ENCODE measurements at regions not wholly inside any gene's neighbourhood (a gene's known extent, or its start where the extent isn't known, plus 50 kb on each side); places are given as distances from the start of the nearest gene placed in this dataset.
"Not testable (repeated sequence)": the region's sequence is repeated elsewhere in the genome, so short reads cannot be mapped to it uniquely, and the experiment has no call there.

- not testable (repeated sequence) for H3K27ac ChIP-seq (ENCODE audit: insufficient read depth, low read depth, low read length, poor library complexity, severe bottlenecking); H3K27me3 ChIP-seq (ENCODE audit: control insufficient read depth, insufficient read depth, low read length, poor library complexity, severe bottlenecking); H3K9me3 ChIP-seq (ENCODE audit: control insufficient read depth, low read length); H3K4me1 ChIP-seq (ENCODE audit: control insufficient read depth, insufficient read depth, low read length); H3K4me3 ChIP-seq (ENCODE audit: insufficient read depth, low read depth, low read length); H3K36me3 ChIP-seq (ENCODE audit: control insufficient read depth, insufficient read depth, low read length)
- WGBS, 2 experiments: 87 to 92% methylated on average over 3 of the region's 3 CpGs
Measured at GRCh38 chr11:14573539-14574057, 53.4 kb upstream of the PSMA1 start.

- Histone ChIP-seq H3K4me1 (ENCODE audit: control insufficient read depth, insufficient read depth, low read length) (no peaks in the 10 kb centered on the region), H3K9me3 (ENCODE audit: control insufficient read depth, low read length) (no peaks in the 10 kb centered on the region), H3K27ac (ENCODE audit: insufficient read depth, low read depth, low read length, poor library complexity, severe bottlenecking) (no peak overlapping the region), H3K27me3 (ENCODE audit: control insufficient read depth, insufficient read depth, low read length, poor library complexity, severe bottlenecking) (no peaks in the 10 kb centered on the region), H3K36me3 (ENCODE audit: control insufficient read depth, insufficient read depth, low read length) (no peaks in the 10 kb centered on the region), H3K4me3 (ENCODE audit: insufficient read depth, low read depth, low read length) (no peak overlapping the region)
- 93 to 95% methylated on average over 1 of the region's 1 CpG for whole genome bisulfite sequencing, 2 experiments
Measured at GRCh38 chr11:14577292-14577691, 57.1 kb upstream of the PSMA1 start.

- Histone ChIP-seq H3K36me3 (ENCODE audit: control insufficient read depth, insufficient read depth, low read length) (no peaks in the 10 kb centered on the region), H3K27me3 (ENCODE audit: control insufficient read depth, insufficient read depth, low read length, poor library complexity, severe bottlenecking) (no peaks in the 10 kb centered on the region), H3K27ac (ENCODE audit: insufficient read depth, low read depth, low read length, poor library complexity, severe bottlenecking) (no peak overlapping the region), H3K9me3 (ENCODE audit: control insufficient read depth, low read length) (no peaks in the 10 kb centered on the region), H3K4me3 (ENCODE audit: insufficient read depth, low read depth, low read length) (no peak overlapping the region), H3K4me1 (ENCODE audit: control insufficient read depth, insufficient read depth, low read length) (no peaks in the 10 kb centered on the region)
- WGBS, 2 experiments: 91 to 93% methylated on average over 3 to 4 of the region's 4 CpGs
Measured at GRCh38 chr11:14577835-14578529, 57.8 kb upstream of the PSMA1 start.

- no peaks in the 10 kb centered on the region for H3K27me3 ChIP-seq (ENCODE audit: control insufficient read depth, insufficient read depth, low read length, poor library complexity, severe bottlenecking)
- H3K4me1 ChIP-seq (ENCODE audit: control insufficient read depth, insufficient read depth, low read length): no peaks in the 10 kb centered on the region
- no peaks in the 10 kb centered on the region for H3K9me3 ChIP-seq (ENCODE audit: control insufficient read depth, low read length)
- no peak overlapping the region for H3K27ac ChIP-seq (ENCODE audit: insufficient read depth, low read depth, low read length, poor library complexity, severe bottlenecking)
- no peak overlapping the region for H3K4me3 ChIP-seq (ENCODE audit: insufficient read depth, low read depth, low read length)
- no peaks in the 10 kb centered on the region for H3K36me3 ChIP-seq (ENCODE audit: control insufficient read depth, insufficient read depth, low read length)
- 88 to 93% methylated on average over 3 of the region's 3 CpGs for WGBS, 2 experiments
Measured at GRCh38 chr11:14578541-14578956, 58.4 kb upstream of the PSMA1 start.

GRCh38 chr11:14579646-14580045, 59.5 kb upstream of the PSMA1 start:
- Histone ChIP-seq H3K9me3 (ENCODE audit: control insufficient read depth, low read length) (no peaks in the 10 kb centered on the region), H3K4me3 (ENCODE audit: insufficient read depth, low read depth, low read length) (no peak overlapping the region), H3K27me3 (ENCODE audit: control insufficient read depth, insufficient read depth, low read length, poor library complexity, severe bottlenecking) (no peaks in the 10 kb centered on the region), H3K27ac (ENCODE audit: insufficient read depth, low read depth, low read length, poor library complexity, severe bottlenecking) (no peak overlapping the region), H3K36me3 (ENCODE audit: control insufficient read depth, insufficient read depth, low read length) (no peaks in the 10 kb centered on the region), H3K4me1 (ENCODE audit: control insufficient read depth, insufficient read depth, low read length) (no peaks in the 10 kb centered on the region)

- Histone ChIP-seq H3K9me3 (ENCODE audit: control insufficient read depth, low read length) (no peaks in the 10 kb centered on the region), H3K27me3 (ENCODE audit: control insufficient read depth, insufficient read depth, low read length, poor library complexity, severe bottlenecking) (no peaks in the 10 kb centered on the region), H3K4me1 (ENCODE audit: control insufficient read depth, insufficient read depth, low read length) (no peaks in the 10 kb centered on the region), H3K4me3 (ENCODE audit: insufficient read depth, low read depth, low read length) (no peak overlapping the region), H3K27ac (ENCODE audit: insufficient read depth, low read depth, low read length, poor library complexity, severe bottlenecking) (no peak overlapping the region), H3K36me3 (ENCODE audit: control insufficient read depth, insufficient read depth, low read length) (no peaks in the 10 kb centered on the region)
- 96 to 97% methylated on average over 6 of the region's 6 CpGs for WGBS, 2 experiments
Measured at GRCh38 chr11:14582793-14583192, 60.8 kb upstream of the PDE3B start.

- H3K4me3 ChIP-seq (ENCODE audit: insufficient read depth, low read depth, low read length): no peak overlapping the region
- no peaks in the 10 kb centered on the region for H3K27me3 ChIP-seq (ENCODE audit: control insufficient read depth, insufficient read depth, low read length, poor library complexity, severe bottlenecking)
- no peak overlapping the region for H3K27ac ChIP-seq (ENCODE audit: insufficient read depth, low read depth, low read length, poor library complexity, severe bottlenecking)
- H3K4me1 ChIP-seq (ENCODE audit: control insufficient read depth, insufficient read depth, low read length): no peaks in the 10 kb centered on the region
- H3K9me3 ChIP-seq (ENCODE audit: control insufficient read depth, low read length): no peaks in the 10 kb centered on the region
- WGBS, 2 experiments: 79 to 80% methylated on average over 8 of the region's 8 CpGs
- no peaks in the 10 kb centered on the region for H3K36me3 ChIP-seq (ENCODE audit: control insufficient read depth, insufficient read depth, low read length)
Measured at GRCh38 chr11:14583252-14584034, 60.2 kb upstream of the PDE3B start.

- H3K27me3 ChIP-seq (ENCODE audit: control insufficient read depth, insufficient read depth, low read length, poor library complexity, severe bottlenecking): no peaks in the 10 kb centered on the region
- 88 to 100% methylated on average over 3 of the region's 3 CpGs for WGBS, 2 experiments
- no peaks in the 10 kb centered on the region for H3K4me1 ChIP-seq (ENCODE audit: control insufficient read depth, insufficient read depth, low read length)
- H3K4me3 ChIP-seq (ENCODE audit: insufficient read depth, low read depth, low read length): no peak overlapping the region
- no peaks in the 10 kb centered on the region for H3K9me3 ChIP-seq (ENCODE audit: control insufficient read depth, low read length)
- H3K36me3 ChIP-seq (ENCODE audit: control insufficient read depth, insufficient read depth, low read length): no peaks in the 10 kb centered on the region
- no peak overlapping the region for H3K27ac ChIP-seq (ENCODE audit: insufficient read depth, low read depth, low read length, poor library complexity, severe bottlenecking)
Measured at GRCh38 chr11:14584035-14584363, 59.6 kb upstream of the PDE3B start.

GRCh38 chr11:14584595-14584994, 59.0 kb upstream of the PDE3B start:
- Histone ChIP-seq H3K27me3 (ENCODE audit: control insufficient read depth, insufficient read depth, low read length, poor library complexity, severe bottlenecking) (no peaks in the 10 kb centered on the region), H3K4me3 (ENCODE audit: insufficient read depth, low read depth, low read length) (no peak overlapping the region), H3K27ac (ENCODE audit: insufficient read depth, low read depth, low read length, poor library complexity, severe bottlenecking) (no peak overlapping the region), H3K9me3 (ENCODE audit: control insufficient read depth, low read length) (no peaks in the 10 kb centered on the region), H3K4me1 (ENCODE audit: control insufficient read depth, insufficient read depth, low read length) (no peaks in the 10 kb centered on the region), H3K36me3 (ENCODE audit: control insufficient read depth, insufficient read depth, low read length) (no peaks in the 10 kb centered on the region)
- WGBS, 2 experiments: 83 to 87% methylated on average over 2 of the region's 2 CpGs

- H3K27me3 ChIP-seq (ENCODE audit: control insufficient read depth, insufficient read depth, low read length, poor library complexity, severe bottlenecking): no peaks in the 10 kb centered on the region
- H3K9me3 ChIP-seq (ENCODE audit: control insufficient read depth, low read length): no peaks in the 10 kb centered on the region
- H3K27ac ChIP-seq (ENCODE audit: insufficient read depth, low read depth, low read length, poor library complexity, severe bottlenecking): no peak overlapping the region
- H3K36me3 ChIP-seq (ENCODE audit: control insufficient read depth, insufficient read depth, low read length): no peaks in the 10 kb centered on the region
- H3K4me3 ChIP-seq (ENCODE audit: insufficient read depth, low read depth, low read length): no peak overlapping the region
- no peaks in the 10 kb centered on the region for H3K4me1 ChIP-seq (ENCODE audit: control insufficient read depth, insufficient read depth, low read length)
- WGBS, 2 experiments: 90 to 96% methylated on average over 2 of the region's 2 CpGs
Measured at GRCh38 chr11:14585438-14585837, 58.2 kb upstream of the PDE3B start.

Data from ectodermal cell (in vitro differentiated cells).